BJ (cell line): ENCODE measurements at regions not wholly inside any gene's neighbourhood (a gene's known extent, or its start where the extent isn't known, plus 50 kb on each side); places are given as distances from the start of the nearest gene placed in this dataset.

Experiments
- CTCF ChIA-PET: fragments of 350-600 bp; formaldehyde crosslinking; extraction: SDS; loops from one replicate; lab custom pipeline; 2021; ENCODE audit warnings: antibody characterized with exemption, inconsistent platforms; lab: Yijun Ruan, JAX
- POLR2A ChIA-PET: fragments of 300-600 bp; sonication (Branson Sonifier 250); formaldehyde crosslinking; extraction: SDS; loops from one replicate; lab custom pipeline; 2021; ENCODE audit warnings: antibody characterized with exemption; lab: Charles Lee
- DNase-seq: peaks from one replicate; pipeline ENCODE4 v3.0.0-alpha.2; 2011; ENCODE audit warnings: low read depth
- H3K27me3 ChIP-seq: 2 replicates; pipeline ENCODE4 v1.6.0; 2011; ENCODE audit warnings: low read length; ENCODE audit not compliant: control insufficient read depth, insufficient read depth
- H3K36me3 ChIP-seq: 2 replicates; pipeline ENCODE4 v1.5.1; 2011; ENCODE audit warnings: low read length; ENCODE audit not compliant: control insufficient read depth, insufficient read depth
- H3K4me3 ChIP-seq: 2 replicates; pipeline ENCODE4 v1.5.1; 2011; ENCODE audit warnings: low read depth, mild to moderate bottlenecking, control low read depth, low read length
- TF ChIP-seq, protein P1 (sequence below): IDR thresholded peaks from 2 replicates; pipeline ENCODE4 v1.5.1; 2011; ENCODE audit warnings: low read depth, mild to moderate bottlenecking, control low read depth, inconsistent platforms, low read length, moderate library complexity; ENCODE audit not compliant: insufficient read depth

DNA sequence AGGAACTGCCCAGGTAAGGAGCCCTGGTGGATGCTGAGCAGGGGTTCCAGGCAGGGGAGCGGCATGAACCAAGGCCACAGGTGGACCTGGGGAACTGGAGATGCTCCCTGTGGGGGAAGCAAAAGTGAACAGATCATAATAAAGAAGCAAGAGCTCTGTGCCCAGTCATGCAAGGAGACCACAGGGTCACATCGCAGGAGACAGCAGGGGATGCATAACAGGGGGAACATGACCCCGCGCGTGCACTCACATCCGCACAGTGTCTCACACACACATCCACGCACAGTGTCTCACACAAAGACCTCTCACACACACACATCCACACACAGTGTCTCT is 473.3 kb upstream of the HS6ST1 start:
- H3K27me3 ChIP-seq = no peaks in the 10 kb centered on the region
- TF ChIP-seq, protein P1, sequence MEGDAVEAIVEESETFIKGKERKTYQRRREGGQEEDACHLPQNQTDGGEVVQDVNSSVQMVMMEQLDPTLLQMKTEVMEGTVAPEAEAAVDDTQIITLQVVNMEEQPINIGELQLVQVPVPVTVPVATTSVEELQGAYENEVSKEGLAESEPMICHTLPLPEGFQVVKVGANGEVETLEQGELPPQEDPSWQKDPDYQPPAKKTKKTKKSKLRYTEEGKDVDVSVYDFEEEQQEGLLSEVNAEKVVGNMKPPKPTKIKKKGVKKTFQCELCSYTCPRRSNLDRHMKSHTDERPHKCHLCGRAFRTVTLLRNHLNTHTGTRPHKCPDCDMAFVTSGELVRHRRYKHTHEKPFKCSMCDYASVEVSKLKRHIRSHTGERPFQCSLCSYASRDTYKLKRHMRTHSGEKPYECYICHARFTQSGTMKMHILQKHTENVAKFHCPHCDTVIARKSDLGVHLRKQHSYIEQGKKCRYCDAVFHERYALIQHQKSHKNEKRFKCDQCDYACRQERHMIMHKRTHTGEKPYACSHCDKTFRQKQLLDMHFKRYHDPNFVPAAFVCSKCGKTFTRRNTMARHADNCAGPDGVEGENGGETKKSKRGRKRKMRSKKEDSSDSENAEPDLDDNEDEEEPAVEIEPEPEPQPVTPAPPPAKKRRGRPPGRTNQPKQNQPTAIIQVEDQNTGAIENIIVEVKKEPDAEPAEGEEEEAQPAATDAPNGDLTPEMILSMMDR = no peak
- CTCF ChIA-PET = interaction anchor here (1.0 kb wide), 1 partner anchor 29 kb away, joined by 3 read pairs; no protein-coding TSS in a partner anchor
- no peak overlapping the region for H3K4me3 ChIP-seq
- no peaks in the 10 kb centered on the region for H3K36me3 ChIP-seq
- POLR2A ChIA-PET = no interaction called here
- DNase-seq = no peak

DNA sequence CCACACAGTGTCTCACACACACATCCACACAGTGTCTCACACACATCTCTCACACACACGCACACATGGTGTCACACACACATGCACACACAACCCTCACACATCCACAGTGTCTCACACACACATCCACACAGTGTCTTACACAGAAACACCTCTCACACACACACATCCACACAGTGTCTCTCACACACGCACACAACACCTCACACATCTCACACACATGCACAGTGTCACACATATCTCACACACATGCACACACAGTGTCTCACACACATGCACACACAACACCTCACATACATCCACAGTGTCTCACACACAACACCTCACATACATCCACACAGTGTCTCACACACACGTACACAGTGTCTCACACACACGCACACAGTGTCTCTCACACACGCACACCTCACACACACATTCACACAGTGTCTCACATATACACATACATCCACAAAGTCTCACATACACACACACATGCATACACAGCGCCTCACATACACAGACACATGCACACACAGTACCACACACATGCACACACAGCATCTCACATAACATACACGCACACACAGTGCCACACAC is 473.9 kb upstream of the HS6ST1 start:
- no peaks in the 10 kb centered on the region for H3K36me3 ChIP-seq
- no peak overlapping the region for H3K4me3 ChIP-seq
- no peak for DNase-seq
- CTCF ChIA-PET = interaction anchor here (1.0 kb wide), 1 partner anchor 29 kb away, joined by 3 read pairs; no protein-coding TSS in a partner anchor
- no peaks in the 10 kb centered on the region for H3K27me3 ChIP-seq
- TF ChIP-seq, protein P1 = no peak
- POLR2A ChIA-PET = no interaction called here

DNA sequence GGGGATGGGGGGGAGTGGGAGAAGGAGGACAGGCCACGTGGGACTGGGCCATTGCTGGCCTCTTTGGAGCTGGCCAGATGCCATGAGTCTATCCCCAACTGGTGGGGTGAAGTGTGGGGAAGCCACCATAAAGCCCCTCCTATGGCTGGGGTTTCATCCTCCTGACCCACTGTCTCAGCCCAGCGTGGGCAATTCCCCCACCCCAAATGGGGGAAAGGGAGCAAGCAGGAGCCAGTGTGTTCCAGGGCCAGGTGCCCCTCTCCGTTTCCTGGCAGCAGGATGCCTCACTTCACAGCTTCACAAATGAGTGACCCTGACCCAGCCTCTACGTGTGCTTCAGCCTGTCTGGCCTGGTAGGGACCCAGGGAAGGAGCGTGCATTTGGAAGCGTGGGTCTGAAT is 474.7 kb upstream of the HS6ST1 start:
- ChIA-PET POLR2A (no interaction called here), CTCF (no interaction called here)
- H3K27me3 ChIP-seq = no peaks in the 10 kb centered on the region
- TF ChIP-seq, protein P1 = no peak
- no peaks in the 10 kb centered on the region for H3K36me3 ChIP-seq
- no peak for DNase-seq
- no peak overlapping the region for H3K4me3 ChIP-seq

DNA sequence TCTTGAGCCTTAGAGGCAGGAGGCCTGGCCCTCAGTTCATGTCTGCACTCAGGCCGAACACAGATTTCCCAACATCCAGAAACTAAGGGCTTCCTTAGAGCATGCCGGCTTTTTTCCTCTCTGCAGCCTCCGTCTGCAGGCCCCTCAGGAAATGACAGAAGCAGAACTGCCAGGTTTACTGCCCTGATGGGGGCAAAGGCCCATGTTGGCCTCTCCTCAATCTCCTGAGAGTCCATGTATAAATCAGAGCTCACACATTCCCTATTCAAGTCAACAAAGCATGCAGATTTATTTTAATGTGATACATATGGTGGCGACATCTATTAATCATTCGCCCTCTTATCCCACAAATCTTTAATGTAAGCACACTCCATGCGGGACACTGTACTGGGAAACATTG is 475.6 kb upstream of the HS6ST1 start:
- no peak for DNase-seq
- CTCF ChIA-PET = no interaction called here

DNA sequence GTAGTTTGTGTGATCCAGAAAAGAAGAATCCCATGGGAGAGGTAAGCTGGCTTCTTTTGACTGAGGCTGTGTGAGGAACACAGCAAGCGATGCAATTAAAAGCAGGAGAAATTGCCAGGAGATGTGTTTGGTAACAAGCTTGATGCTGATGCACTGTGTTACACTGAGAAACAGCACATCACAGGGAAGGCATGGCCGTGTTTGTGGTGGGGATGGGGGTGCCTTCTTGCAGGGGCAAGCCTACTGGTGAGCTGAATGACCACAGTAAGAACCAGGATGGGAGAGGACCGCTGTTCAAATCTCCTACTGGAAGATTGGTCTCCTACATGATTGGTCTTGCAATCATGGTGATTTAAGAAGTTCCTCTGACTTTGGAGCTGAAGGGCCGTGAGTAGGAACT is 477.7 kb upstream of the HS6ST1 start:
- TF ChIP-seq, protein P1 = no peak
- no peaks in the 10 kb centered on the region for H3K36me3 ChIP-seq
- ChIA-PET POLR2A (no interaction called here), CTCF (no interaction called here)
- no peak for DNase-seq
- H3K27me3 ChIP-seq = no peaks in the 10 kb centered on the region
- no peak overlapping the region for H3K4me3 ChIP-seq

More for the DNA sequence above, 475.6 kb upstream of the HS6ST1 start:
- TF ChIP-seq, protein P1 = no peak
- Histone ChIP-seq H3K36me3 (no peaks in the 10 kb centered on the region), H3K4me3 (no peak overlapping the region), H3K27me3 (no peaks in the 10 kb centered on the region)
- POLR2A ChIA-PET = no interaction called here
